CD14-positive monocyte (primary cell): ENCODE measurements at regions not wholly inside any gene's neighbourhood (a gene's known extent, or its start where the extent isn't known, plus 50 kb on each side); places are given as distances from the start of the nearest gene placed in this dataset.
A peak's percentile ranks its signal among the peaks of the same experiment; 100 is the strongest.

Source experiments
- DNase-seq, 3 donors: peaks; one replicate each; pipeline ENCODE4 v3.0.0-alpha.2; 2011 to 2022
- H2AFZ ChIP-seq: 2 replicates; pipeline ENCODE4 v1.6.0; 2012; ENCODE audit warnings: mild to moderate bottlenecking, low read depth, low read length, inconsistent platforms; ENCODE audit not compliant: insufficient read depth, poor library complexity, severe bottlenecking
- H3K27ac ChIP-seq, 2 donors: 1 replicate in 1 of 2; 2 replicates in 1 of 2; pipeline ENCODE4 v1.5.1; 2012 to 2013; ENCODE audit warnings: low read length in 2 of 2, control low read depth in 1 of 2, inconsistent platforms in 1 of 2, low read depth in 1 of 2, mild to moderate bottlenecking in 1 of 2
- H3K27me3 ChIP-seq, 2 donors: one replicate each; pipeline versions ENCODE4 v1.6.0 to v1.6.1; 2011 to 2013; ENCODE audit warnings: low read length in 2 of 2; ENCODE audit not compliant: control insufficient read depth in 2 of 2, insufficient read depth in 2 of 2
- H3K36me3 ChIP-seq, 2 donors: replicated peaks in 1 of 2; 1 replicate in 1 of 2; 2 replicates in 1 of 2; pipeline versions ENCODE4 v1.5.1 to v1.6.1; 2012 to 2013; ENCODE audit warnings: low read length in 2 of 2, control low read depth in 1 of 2, inconsistent platforms in 1 of 2, mild to moderate bottlenecking in 1 of 2; ENCODE audit not compliant: insufficient read depth in 2 of 2, control insufficient read depth in 1 of 2
- H3K4me1 ChIP-seq, 2 donors: 1 replicate in 1 of 2; 2 replicates in 1 of 2; pipeline versions ENCODE4 v1.5.1 to v1.6.1; 2012 to 2013; ENCODE audit warnings: low read length in 2 of 2, control low read depth in 1 of 2, inconsistent platforms in 1 of 2, mild to moderate bottlenecking in 1 of 2, moderate library complexity in 1 of 2; ENCODE audit not compliant: insufficient read depth in 2 of 2, control insufficient read depth in 1 of 2
- H3K4me2 ChIP-seq: replicated peaks from 2 replicates; pipeline ENCODE3; 2012; ENCODE audit warnings: low read length, moderate library complexity, mild to moderate bottlenecking; ENCODE audit not compliant: poor library complexity, severe bottlenecking; ENCODE audit errors: extremely low read depth
- H3K4me3 ChIP-seq, 3 experiments: fragments of 200-600 bp in 1 of 3; sonication (generic) in 1 of 3; replicated peaks in 1 of 3; 1 replicate in 2 of 3; 2 replicates in 1 of 3; pipeline ENCODE4 v1.5.1; 2011 to 2013; ENCODE audit warnings: low read length in 3 of 3, mild to moderate bottlenecking in 3 of 3, control low read depth in 2 of 3, low read depth in 2 of 3, inconsistent platforms in 1 of 3, moderate library complexity in 1 of 3
- H3K79me2 ChIP-seq: 2 replicates; pipeline ENCODE4 v1.6.0; 2012; ENCODE audit warnings: mild to moderate bottlenecking, control low read depth, inconsistent platforms, low read length, moderate library complexity; ENCODE audit not compliant: insufficient read depth
- H3K9ac ChIP-seq: 2 replicates; pipeline ENCODE4 v1.6.0; 2017; ENCODE audit warnings: low read length, mild to moderate bottlenecking; ENCODE audit not compliant: insufficient read depth, poor library complexity, severe bottlenecking
- H3K9me3 ChIP-seq, 2 donors: replicated peaks in 1 of 2; 1 replicate in 1 of 2; 2 replicates in 1 of 2; pipeline versions ENCODE4 v1.5.1 to v1.6.1; 2012 to 2013; ENCODE audit warnings: low read length in 2 of 2, control low read depth in 1 of 2; ENCODE audit not compliant: control insufficient read depth in 1 of 2, insufficient read depth in 1 of 2
- H4K20me1 ChIP-seq: 2 replicates; pipeline ENCODE4 v1.6.0; 2012; ENCODE audit warnings: mild to moderate bottlenecking, low read length, control low read depth, moderate library complexity; ENCODE audit not compliant: insufficient read depth
- H3K27ac Mint-ChIP-seq, 7 donors: one replicate each; pipeline ENCODE4 v1.8.0; 2020; ENCODE audit warnings: mild to moderate bottlenecking in 7 of 7, mixed read lengths in 7 of 7, moderate library complexity in 6 of 7, inconsistent platforms in 2 of 7
- H3K27me3 Mint-ChIP-seq, 3 donors: one replicate each; pipeline ENCODE4 v1.8.0; 2021 to 2022; ENCODE audit warnings: low read depth in 3 of 3, mild to moderate bottlenecking in 3 of 3, mixed read lengths in 3 of 3, moderate library complexity in 3 of 3, inconsistent platforms in 1 of 3
- H3K36me3 Mint-ChIP-seq, 2 donors: one replicate each; pipeline ENCODE4 v1.8.0; 2020; ENCODE audit warnings: mixed read lengths in 2 of 2, inconsistent platforms in 1 of 2, mild to moderate bottlenecking in 1 of 2
- H3K4me1 Mint-ChIP-seq: one replicate; pipeline ENCODE4 v1.8.0; 2020; ENCODE audit warnings: mild to moderate bottlenecking, mixed read lengths
- H3K4me3 Mint-ChIP-seq, 2 donors: one replicate each; pipeline ENCODE4 v1.8.0; 2020; ENCODE audit warnings: mild to moderate bottlenecking in 2 of 2, mixed read lengths in 2 of 2, moderate library complexity in 1 of 2
- H3K9me3 Mint-ChIP-seq, 7 donors: one replicate each; pipeline ENCODE4 v1.8.0; 2020 to 2022; ENCODE audit warnings: mixed read lengths in 7 of 7, mild to moderate bottlenecking in 6 of 7, moderate library complexity in 6 of 7, inconsistent platforms in 2 of 7
- CTCF ChIP-seq: fragments of 200-600 bp; IDR thresholded peaks from one replicate; pipeline ENCODE4 v1.8.0; 2022; ENCODE audit warnings: antibody characterized with exemption, mild to moderate bottlenecking
- WGBS: methylation state at CpG from one replicate; pipeline ENCODE4 v1.1.5; 2013; ENCODE audit warnings: missing lambda C conversion rate; ENCODE audit not compliant: insufficient coverage; 5-methylcytosine and 5-hydroxymethylcytosine counted together
- intact Hi-C, 2 donors: fragments of 100-400 bp; cut with micrococcal nuclease; formaldehyde crosslinking; loops; one replicate each; pipeline versions ENCODE4 v1.15.0 to v1.15.1; 2023

- H3K27me3 Mint-ChIP-seq: peaks cover 18 to 34% (median 19%) of the 10 kb centered on the region in 3 donors
- DNase-seq: no peak
- peaks cover 0 to 3% (median 0%) of the 10 kb centered on the region in 7 donors for H3K9me3 Mint-ChIP-seq
- H3K9ac ChIP-seq: no peak overlapping the region
- peaks cover 0 to 3% of the 10 kb centered on the region in 2 donors for H3K36me3 Mint-ChIP-seq
- no peaks in the 10 kb centered on the region for H3K36me3 ChIP-seq
- H3K9me3 ChIP-seq: no peaks in the 10 kb centered on the region
- no peak overlapping the region for H3K4me2 ChIP-seq
- no peak for TF ChIP-seq CTCF
- peaks cover 12 to 18% of the 10 kb centered on the region in 2 donors for H3K4me1 ChIP-seq
- no peak overlapping the region for H3K27ac ChIP-seq
- H3K4me1 Mint-ChIP-seq: peaks cover 25% of the 10 kb centered on the region
- no peak overlapping the region for H2AFZ ChIP-seq
- intact Hi-C loops: no loop called here
- 96% methylated on average over 25 of the region's 32 CpGs for WGBS
- no peaks in the 10 kb centered on the region for H4K20me1 ChIP-seq
- peak overlapping the region in 2 of 7 donors; percentile 47 to 79 for H3K27ac Mint-ChIP-seq
- peak overlapping the region in 1 of 2 donors; percentile 82 for H3K4me3 Mint-ChIP-seq
- peaks cover 0 to 12% of the 10 kb centered on the region in 2 donors for H3K27me3 ChIP-seq
- no peaks in the 10 kb centered on the region for H3K79me2 ChIP-seq
- no peak overlapping the region for H3K4me3 ChIP-seq
Measured at GRCh38 chr21:43360441-43361126, 66.3 kb downstream of the SIK1 start.

DNA sequence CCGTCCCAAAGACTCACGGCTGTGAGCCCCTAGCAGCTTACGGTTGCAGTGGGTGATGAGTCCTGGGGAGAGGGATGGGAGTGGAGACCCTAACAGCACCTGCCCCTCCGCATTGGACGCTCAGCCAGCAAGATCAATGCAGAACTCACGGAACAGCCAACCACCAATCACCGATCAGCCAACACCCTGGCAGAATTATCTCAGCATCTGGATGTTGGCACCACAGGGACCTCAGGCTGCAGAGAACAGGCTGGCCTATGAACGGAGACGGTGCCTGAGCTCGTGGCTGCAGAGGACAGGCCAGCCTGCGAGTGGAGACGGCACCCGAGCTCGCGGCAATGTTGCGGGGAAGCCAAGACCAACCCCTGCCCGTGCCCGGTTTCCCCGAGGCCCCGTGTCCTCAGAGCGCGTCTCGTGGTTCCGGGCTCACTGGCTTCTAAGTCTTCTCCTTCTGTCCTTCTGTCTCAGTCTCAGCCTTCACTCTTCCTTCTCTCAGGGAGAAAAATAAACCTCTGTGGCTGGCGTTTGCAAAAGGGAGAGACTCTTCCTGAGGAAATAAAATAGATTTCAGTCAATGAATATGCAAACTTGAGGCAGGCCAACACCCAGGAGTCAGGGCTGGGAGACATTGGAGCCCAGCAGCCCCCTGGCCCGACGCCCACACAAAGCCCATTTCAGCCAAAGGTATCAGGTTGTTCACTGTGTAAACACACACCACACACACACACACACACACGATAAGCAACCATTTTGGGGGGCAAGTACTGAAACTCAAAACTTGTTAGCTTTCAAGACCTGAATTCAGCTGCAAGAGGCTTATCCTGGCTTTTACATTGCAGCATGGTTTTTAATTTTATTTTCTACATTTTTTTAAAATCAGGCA lies 67.8 kb downstream of the SIK1 start:
- Histone ChIP-seq H3K9ac (no peak overlapping the region), H3K4me1 (peaks cover 12 to 18% of the 10 kb centered on the region in 2 donors), H3K79me2 (no peaks in the 10 kb centered on the region), H3K27me3 (peaks cover 0 to 12% of the 10 kb centered on the region in 2 donors), H3K4me2 (no peak overlapping the region), H3K27ac (no peak overlapping the region), H4K20me1 (no peaks in the 10 kb centered on the region), H3K9me3 (no peaks in the 10 kb centered on the region), H3K4me3 (no peak overlapping the region), H2AFZ (no peak overlapping the region), H3K36me3 (no peaks in the 10 kb centered on the region)
- Mint-ChIP-seq H3K4me1 (peaks cover 25% of the 10 kb centered on the region), H3K36me3 (peaks cover 0 to 3% of the 10 kb centered on the region in 2 donors), H3K27ac (peak overlapping the region in 2 of 7 donors; percentile 13 to 63), H3K9me3 (peaks cover 0 to 3% (median 0%) of the 10 kb centered on the region in 7 donors), H3K27me3 (peaks cover 18 to 31% (median 19%) of the 10 kb centered on the region in 3 donors), H3K4me3 (peak overlapping the region in 1 of 2 donors; percentile 2)
- DNase-seq: no peak
- TF ChIP-seq CTCF: no peak
- intact Hi-C loops: loop anchor here in 1 of 2 donors (10.0 kb wide), 1 partner anchor 286 kb away; no protein-coding TSS in a partner anchor
- 85% methylated on average over 22 of the region's 28 CpGs for WGBS
